Activated CD4-positive, alpha-beta memory T cell treated with anti-CD3 and anti-CD28 coated beads for 36 hours (primary cell): ENCODE measurements at regions not wholly inside any gene's neighbourhood (a gene's known extent, or its start where the extent isn't known, plus 50 kb on each side); places are given as distances from the start of the nearest gene placed in this dataset.
"Not testable (repeated sequence)": the region's sequence is repeated elsewhere in the genome, so short reads cannot be mapped to it uniquely, and the experiment has no call there.

Experiments used
- CTCF ChIA-PET: fragments of 350-600 bp; sonication (Branson Sonifier 250); formaldehyde crosslinking; loops from one replicate; lab custom pipeline; 2021; ENCODE audit warnings: antibody characterized with exemption, inconsistent platforms; lab: Charles Lee
- POLR2A ChIA-PET: fragments of 350-600 bp; sonication (Branson Sonifier 250); formaldehyde crosslinking; loops from one replicate; lab custom pipeline; 2021; ENCODE audit warnings: antibody characterized with exemption; lab: Charles Lee
- DNase-seq: peaks from one replicate; pipeline ENCODE4 v3.0.0-alpha.2; 2020
- H3K27ac Mint-ChIP-seq: one replicate; pipeline ENCODE4 v1.8.0; 2021; ENCODE audit warnings: mixed read lengths
- H3K27me3 Mint-ChIP-seq: one replicate; pipeline ENCODE4 v1.8.0; 2021; ENCODE audit warnings: mixed read lengths
- H3K36me3 Mint-ChIP-seq: one replicate; pipeline ENCODE4 v1.8.0; 2021; ENCODE audit warnings: mixed read lengths
- H3K4me1 Mint-ChIP-seq: one replicate; pipeline ENCODE4 v1.8.0; 2021; ENCODE audit warnings: low read depth, mixed read lengths
- H3K4me3 Mint-ChIP-seq: one replicate; pipeline ENCODE4 v1.8.0; 2021; ENCODE audit warnings: mild to moderate bottlenecking, mixed read lengths
- H3K9me3 Mint-ChIP-seq: one replicate; pipeline ENCODE4 v1.8.0; 2021; ENCODE audit warnings: mixed read lengths
- intact Hi-C: fragments of 100-400 bp; cut with micrococcal nuclease; formaldehyde crosslinking; loops from one replicate; pipeline ENCODE4 v1.15.1; 2023

- DNase-seq, result no peak
- H3K27ac Mint-ChIP-seq, result no peak overlapping the region
- ChIA-PET CTCF (no interaction called here), POLR2A (no interaction called here)
- H3K9me3 Mint-ChIP-seq, result no peaks in the 10 kb centered on the region
- intact Hi-C loops, result no loop called here
- H3K4me3 Mint-ChIP-seq, result no peak overlapping the region
- H3K27me3 Mint-ChIP-seq, result no peaks in the 10 kb centered on the region
- no peaks in the 10 kb centered on the region for H3K4me1 Mint-ChIP-seq
- H3K36me3 Mint-ChIP-seq, result no peaks in the 10 kb centered on the region
These were observed 213.0 kb upstream of the SMIM30 start for GRCh38 chr7:113331155-113331898.

GRCh38 chr7:113321201-113321600, 202.8 kb upstream of the SMIM30 start:
- ChIA-PET CTCF (no interaction called here), POLR2A (no interaction called here)
- DNase-seq, result no peak
- no peak overlapping the region for H3K27ac Mint-ChIP-seq
- no peaks in the 10 kb centered on the region for H3K27me3 Mint-ChIP-seq
- H3K4me1 Mint-ChIP-seq, result no peaks in the 10 kb centered on the region
- intact Hi-C loops, result no loop called here
- no peaks in the 10 kb centered on the region for H3K9me3 Mint-ChIP-seq
- H3K36me3 Mint-ChIP-seq, result no peaks in the 10 kb centered on the region
- no peak overlapping the region for H3K4me3 Mint-ChIP-seq

- intact Hi-C loops, result no loop called here
- POLR2A ChIA-PET, result no interaction called here
- CTCF ChIA-PET, result no interaction called here
- Mint-ChIP-seq H3K27me3 (no peaks in the 10 kb centered on the region), H3K36me3 (no peaks in the 10 kb centered on the region), H3K27ac (no peak overlapping the region), H3K9me3 (no peaks in the 10 kb centered on the region), H3K4me1 (no peaks in the 10 kb centered on the region), H3K4me3 (no peak overlapping the region)
- DNase-seq, result no peak
These were observed 202.1 kb upstream of the SMIM30 start for GRCh38 chr7:113320419-113320818.

- Mint-ChIP-seq H3K4me3 (no peak overlapping the region), H3K27me3 (no peaks in the 10 kb centered on the region), H3K27ac (no peak overlapping the region), H3K9me3 (no peaks in the 10 kb centered on the region), H3K36me3 (no peaks in the 10 kb centered on the region), H3K4me1 (no peaks in the 10 kb centered on the region)
- DNase-seq, result no peak
- ChIA-PET CTCF (no interaction called here), POLR2A (no interaction called here)
- intact Hi-C loops, result no loop called here
These were observed 196.2 kb upstream of the SMIM30 start for GRCh38 chr7:113314594-113314993.

- H3K9me3 Mint-ChIP-seq, result peaks cover 1% of the 10 kb centered on the region
- no peaks in the 10 kb centered on the region for H3K27me3 Mint-ChIP-seq
- intact Hi-C loops, result no loop called here
- ChIA-PET POLR2A (no interaction called here), CTCF (no interaction called here)
- no peaks in the 10 kb centered on the region for H3K36me3 Mint-ChIP-seq
- no peak for DNase-seq
- no peak overlapping the region for H3K27ac Mint-ChIP-seq
- H3K4me3 Mint-ChIP-seq, result no peak overlapping the region
- H3K4me1 Mint-ChIP-seq, result no peaks in the 10 kb centered on the region
These were observed 190.0 kb upstream of the SMIM30 start for GRCh38 chr7:113308399-113308798.

- Mint-ChIP-seq H3K9me3 (peaks cover 3% of the 10 kb centered on the region), H3K4me1 (no peaks in the 10 kb centered on the region)
These were observed 188.8 kb upstream of the SMIM30 start for GRCh38 chr7:113307147-113307546.

GRCh38 chr7:113306302-113306701, 187.9 kb upstream of the SMIM30 start:
- Mint-ChIP-seq H3K27me3 (no peaks in the 10 kb centered on the region), H3K4me3 (no peak overlapping the region), H3K27ac (no peak overlapping the region), H3K4me1 (no peaks in the 10 kb centered on the region), H3K36me3 (no peaks in the 10 kb centered on the region), H3K9me3 (peaks cover 3% of the 10 kb centered on the region)
- intact Hi-C loops, result no loop called here
- CTCF ChIA-PET, result interaction anchor here (1.4 kb wide), 1 partner anchor 116 kb away, joined by 3 read pairs; no protein-coding TSS in a partner anchor
- POLR2A ChIA-PET, result no interaction called here
- no peak for DNase-seq

More at GRCh38 chr7:113307147-113307546, 188.8 kb upstream of the SMIM30 start:
- Mint-ChIP-seq H3K4me3 (no peak overlapping the region), H3K27ac (no peak overlapping the region), H3K36me3 (no peaks in the 10 kb centered on the region), H3K27me3 (no peaks in the 10 kb centered on the region)
- no peak for DNase-seq
- POLR2A ChIA-PET, result no interaction called here
- intact Hi-C loops, result no loop called here
- CTCF ChIA-PET, result interaction anchor here (1.4 kb wide), 1 partner anchor 115 kb away, joined by 3 read pairs; no protein-coding TSS in a partner anchor

GRCh38 chr7:113304104-113304503, 185.8 kb upstream of the SMIM30 start:
- no peak for DNase-seq
- H3K4me3 Mint-ChIP-seq, result no peak overlapping the region
- H3K9me3 Mint-ChIP-seq, result peaks cover 3% of the 10 kb centered on the region
- intact Hi-C loops, result no loop called here
- H3K36me3 Mint-ChIP-seq, result no peaks in the 10 kb centered on the region
- ChIA-PET CTCF (no interaction called here), POLR2A (no interaction called here)
- H3K4me1 Mint-ChIP-seq, result no peaks in the 10 kb centered on the region
- H3K27ac Mint-ChIP-seq, result no peak overlapping the region
- no peaks in the 10 kb centered on the region for H3K27me3 Mint-ChIP-seq

GRCh38 chr7:113303388-113303787, 185.0 kb upstream of the SMIM30 start:
- POLR2A ChIA-PET, H3K4me1 Mint-ChIP-seq, intact Hi-C loops, CTCF ChIA-PET, H3K36me3 Mint-ChIP-seq, H3K27ac Mint-ChIP-seq, H3K27me3 Mint-ChIP-seq, DNase-seq, H3K9me3 Mint-ChIP-seq, H3K4me3 Mint-ChIP-seq: not testable (repeated sequence)

- POLR2A ChIA-PET, result no interaction called here
- Mint-ChIP-seq H3K4me1 (no peaks in the 10 kb centered on the region), H3K9me3 (peaks cover 3% of the 10 kb centered on the region), H3K27ac (no peak overlapping the region), H3K36me3 (no peaks in the 10 kb centered on the region), H3K4me3 (no peak overlapping the region), H3K27me3 (no peaks in the 10 kb centered on the region)
- DNase-seq, result no peak
- intact Hi-C loops, result no loop called here
- CTCF ChIA-PET, result no interaction called here
These were observed 183.6 kb upstream of the SMIM30 start for GRCh38 chr7:113301983-113302382.

- ChIA-PET CTCF (no interaction called here), POLR2A (no interaction called here)
- H3K36me3 Mint-ChIP-seq, result no peaks in the 10 kb centered on the region
- H3K27ac Mint-ChIP-seq, result no peak overlapping the region
- H3K4me1 Mint-ChIP-seq, result no peaks in the 10 kb centered on the region
- no peak for DNase-seq
- H3K4me3 Mint-ChIP-seq, result no peak overlapping the region
- peaks cover 3% of the 10 kb centered on the region for H3K9me3 Mint-ChIP-seq
- intact Hi-C loops, result no loop called here
- no peaks in the 10 kb centered on the region for H3K27me3 Mint-ChIP-seq
These were observed 182.8 kb upstream of the SMIM30 start for GRCh38 chr7:113301141-113301540.

GRCh38 chr7:113299748-113300147, 181.4 kb upstream of the SMIM30 start:
- peaks cover 3% of the 10 kb centered on the region for H3K9me3 Mint-ChIP-seq
- ChIA-PET POLR2A (no interaction called here), CTCF (no interaction called here)
- intact Hi-C loops, result no loop called here
- no peak overlapping the region for H3K4me3 Mint-ChIP-seq
- no peaks in the 10 kb centered on the region for H3K36me3 Mint-ChIP-seq
- no peak for DNase-seq
- no peak overlapping the region for H3K27ac Mint-ChIP-seq
- no peaks in the 10 kb centered on the region for H3K27me3 Mint-ChIP-seq
- no peaks in the 10 kb centered on the region for H3K4me1 Mint-ChIP-seq

- Mint-ChIP-seq H3K36me3 (no peaks in the 10 kb centered on the region), H3K27me3 (no peaks in the 10 kb centered on the region)
- CTCF ChIA-PET, result no interaction called here
These were observed 180.1 kb upstream of the SMIM30 start for GRCh38 chr7:113298501-113298900.

More at GRCh38 chr7:113298501-113298900, 180.1 kb upstream of the SMIM30 start:
- H3K4me3 Mint-ChIP-seq, result no peak overlapping the region
- intact Hi-C loops, result no loop called here
- H3K9me3 Mint-ChIP-seq, result peaks cover 3% of the 10 kb centered on the region
- no peaks in the 10 kb centered on the region for H3K4me1 Mint-ChIP-seq
- POLR2A ChIA-PET, result no interaction called here
- no peak overlapping the region for H3K27ac Mint-ChIP-seq
- no peak for DNase-seq
